Stimulated activated CD8-positive, alpha-beta memory T cell treated with anti-CD3 and anti-CD28 coated beads, Interleukin-15, amount 100 ng/mL, for 48 hours (primary cell): ENCODE measurements at regions not wholly inside any gene's neighbourhood (a gene's known extent, or its start where the extent isn't known, plus 50 kb on each side); places are given as distances from the start of the nearest gene placed in this dataset.

Experiments used
- DNase-seq, 2 donors: peaks; one replicate each; pipeline ENCODE4 v3.0.0-alpha.2; 2020; ENCODE audit warnings: low read depth in 2 of 2

GRCh38 chr12:125193376-125194152 is 128.3 kb downstream of the AACS start:
- DNase-seq: no peak

- no peak for DNase-seq
Measured at GRCh38 chr12:125194163-125194773, 129.0 kb downstream of the AACS start.

- no peak for DNase-seq
Measured at GRCh38 chr12:125194987-125195386, 129.8 kb downstream of the AACS start.

- DNase-seq: no peak
Measured at GRCh38 chr12:125197326-125197725, 132.1 kb downstream of the AACS start.

- DNase-seq: no peak
Measured at GRCh38 chr12:125198652-125199051, 133.4 kb downstream of the AACS start.

GRCh38 chr12:125201090-125201489 is 135.9 kb downstream of the AACS start:
- DNase-seq: no peak

GRCh38 chr12:125201940-125202339 is 136.7 kb downstream of the AACS start:
- no peak for DNase-seq

- DNase-seq: no peak
Measured at GRCh38 chr12:125202421-125202820, 137.2 kb downstream of the AACS start.

- no peak for DNase-seq
Measured at GRCh38 chr12:125203145-125203765, 138.0 kb downstream of the AACS start.

GRCh38 chr12:125205386-125205785 is 140.2 kb downstream of the AACS start:
- no peak for DNase-seq

GRCh38 chr12:125206711-125207110 is 141.5 kb downstream of the AACS start:
- DNase-seq: no peak

GRCh38 chr12:125208334-125208733 is 143.1 kb downstream of the AACS start:
- DNase-seq: no peak

- DNase-seq: no peak
Measured at GRCh38 chr12:125208942-125209341, 143.7 kb downstream of the AACS start.

- no peak for DNase-seq
Measured at GRCh38 chr12:125210104-125210755, 145.0 kb downstream of the AACS start.

- DNase-seq: no peak
Measured at GRCh38 chr12:125211464-125211863, 146.2 kb downstream of the AACS start.

GRCh38 chr12:125214289-125214688 is 149.1 kb downstream of the AACS start:
- no peak for DNase-seq

GRCh38 chr12:125216756-125217155 is 151.5 kb downstream of the AACS start:
- no peak for DNase-seq

GRCh38 chr12:125217308-125217707 is 152.1 kb downstream of the AACS start:
- no peak for DNase-seq

- no peak for DNase-seq
Measured at GRCh38 chr12:125218952-125219351, 153.7 kb downstream of the AACS start.

- DNase-seq: no peak
Measured at GRCh38 chr12:125220404-125221273, 155.4 kb downstream of the AACS start.

GRCh38 chr12:125221602-125222001 is 156.4 kb downstream of the AACS start:
- DNase-seq: no peak

- DNase-seq: no peak
Measured at GRCh38 chr12:125222876-125223275, 157.6 kb downstream of the AACS start.
